Hepatocyte (in vitro differentiated cells): ENCODE measurements at regions not wholly inside any gene's neighbourhood (a gene's known extent, or its start where the extent isn't known, plus 50 kb on each side); places are given as distances from the start of the nearest gene placed in this dataset.

Experiments used
- CTCF ChIP-seq: fragments of 200-600 bp; sonication (generic); IDR thresholded peaks from 2 replicates; pipeline ENCODE4 v1.5.1; 2016; ENCODE audit warnings: antibody characterized with exemption, mild to moderate bottlenecking; ENCODE audit not compliant: poor library complexity
- EZH2 ChIP-seq: fragments of 200-600 bp; sonication (generic); IDR thresholded peaks from 2 replicates; pipeline ENCODE4 v1.6.1; 2016; ENCODE audit warnings: antibody characterized with exemption, mild to moderate bottlenecking, borderline replicate concordance
- EZH2phosphoT487 ChIP-seq: fragments of 200-600 bp; sonication (generic); IDR thresholded peaks from one replicate; pipeline ENCODE4 v1.6.1; 2018; ENCODE audit warnings: antibody characterized with exemption, mild to moderate bottlenecking, low read depth, moderate library complexity; ENCODE audit not compliant: unreplicated experiment, severe bottlenecking

GRCh38 chr2:15798701-15799431 lies 141.5 kb upstream of the MYCN start:
- TF ChIP-seq CTCF = no peak
- TF ChIP-seq EZH2phosphoT487 = no peak
- TF ChIP-seq EZH2 = no peak
